HG02973 (cell line): ENCODE measurements at regions not wholly inside any gene's neighbourhood (a gene's known extent, or its start where the extent isn't known, plus 50 kb on each side); places are given as distances from the start of the nearest gene placed in this dataset.
"Not testable (repeated sequence)": the region's sequence is repeated elsewhere in the genome, so short reads cannot be mapped to it uniquely, and the experiment has no call there.

Experiments used
- ATAC-seq: cut with Tn5 transposase; IDR thresholded peaks from one replicate; pipeline ENCODE4 v1.9.1; 2021; ENCODE audit warnings: moderate library complexity; ENCODE audit not compliant: unreplicated experiment

DNA sequence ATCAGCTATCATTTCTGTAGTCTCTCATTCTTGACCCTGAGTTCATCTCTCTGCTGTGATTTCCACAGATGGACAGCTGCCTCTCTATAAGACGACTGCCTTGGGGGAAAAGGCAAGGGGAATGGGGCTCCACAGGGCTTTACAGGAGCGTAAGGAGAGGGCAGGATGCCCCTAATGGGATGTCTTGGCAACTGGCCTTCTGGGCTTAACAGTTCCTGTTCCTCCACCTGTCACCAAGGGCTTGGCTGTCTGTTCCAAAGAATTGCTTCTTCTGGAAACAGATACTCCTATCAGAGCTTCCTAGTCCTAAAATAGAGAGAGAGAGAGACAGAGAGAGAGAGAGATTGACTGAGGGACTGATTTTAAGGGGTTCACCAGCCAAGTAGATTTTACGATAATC lies 181.9 kb downstream of the TMEM200A start:
- ATAC-seq, result no peak

- no peak for ATAC-seq
These were observed 191.8 kb downstream of the TMEM200A start for GRCh38 chr6:130557481-130558112.

GRCh38 chr6:130558131-130558530 lies 192.3 kb downstream of the TMEM200A start:
- ATAC-seq, result no peak

GRCh38 chr6:130559166-130559565 lies 193.3 kb downstream of the TMEM200A start:
- ATAC-seq, result no peak

- no peak for ATAC-seq
These were observed 194.4 kb downstream of the TMEM200A start for GRCh38 chr6:130560231-130560630.

GRCh38 chr6:130561159-130561558 lies 195.3 kb downstream of the TMEM200A start:
- not testable (repeated sequence) for ATAC-seq

GRCh38 chr6:130565696-130566095 lies 199.9 kb downstream of the TMEM200A start:
- ATAC-seq, result no peak

GRCh38 chr6:130574146-130574545 lies 208.3 kb downstream of the TMEM200A start:
- ATAC-seq, result no peak

DNA sequence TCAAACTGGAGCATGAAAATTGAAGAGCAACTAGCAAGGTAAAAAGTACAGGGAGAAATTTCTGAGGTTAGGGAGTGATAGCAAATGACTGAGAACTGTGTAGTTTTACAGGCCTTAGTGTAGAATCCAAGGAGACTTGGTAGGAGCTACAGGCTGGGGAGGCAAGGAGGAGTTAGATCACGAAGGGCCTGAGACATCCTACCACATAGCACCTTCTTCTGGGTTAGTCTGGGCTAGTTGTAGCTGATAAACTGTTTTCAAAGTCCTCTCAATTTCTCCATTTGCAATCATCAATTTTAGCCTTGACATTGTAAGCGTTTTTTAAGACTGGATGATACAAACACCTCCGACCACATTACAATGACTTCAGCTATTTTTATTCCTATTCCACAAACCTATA lies 209.7 kb downstream of the TMEM200A start:
- ATAC-seq, result no peak

- ATAC-seq, result peak; percentile 100
These were observed 210.2 kb downstream of the TMEM200A start for GRCh38 chr6:130575971-130576370.

GRCh38 chr6:130577178-130577919 lies 211.5 kb downstream of the TMEM200A start:
- no peak for ATAC-seq

- ATAC-seq, result no peak
These were observed 212.9 kb downstream of the TMEM200A start for GRCh38 chr6:130578713-130579112.

DNA sequence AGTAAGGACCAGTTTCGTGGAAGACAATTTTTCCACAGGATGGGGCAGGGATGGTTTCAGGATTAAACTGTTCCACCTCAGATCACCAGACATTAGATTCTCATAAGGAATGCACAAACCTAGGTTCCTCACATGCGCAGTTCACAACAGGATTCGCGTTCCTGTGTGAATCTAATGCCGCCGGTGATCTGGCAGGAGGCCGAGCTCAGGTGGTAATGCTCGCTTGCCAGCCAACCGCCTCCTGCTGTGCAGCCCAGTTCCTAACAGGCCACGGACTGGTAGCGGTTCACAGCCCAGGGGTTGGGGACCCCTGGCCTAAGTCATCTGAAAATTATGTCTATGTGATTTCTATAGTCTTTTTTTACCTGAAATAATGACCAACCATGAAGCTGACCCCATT lies 217.5 kb downstream of the TMEM200A start:
- no peak for ATAC-seq

- ATAC-seq, result no peak
These were observed 219.8 kb downstream of the TMEM200A start for GRCh38 chr6:130585587-130585986.

DNA sequence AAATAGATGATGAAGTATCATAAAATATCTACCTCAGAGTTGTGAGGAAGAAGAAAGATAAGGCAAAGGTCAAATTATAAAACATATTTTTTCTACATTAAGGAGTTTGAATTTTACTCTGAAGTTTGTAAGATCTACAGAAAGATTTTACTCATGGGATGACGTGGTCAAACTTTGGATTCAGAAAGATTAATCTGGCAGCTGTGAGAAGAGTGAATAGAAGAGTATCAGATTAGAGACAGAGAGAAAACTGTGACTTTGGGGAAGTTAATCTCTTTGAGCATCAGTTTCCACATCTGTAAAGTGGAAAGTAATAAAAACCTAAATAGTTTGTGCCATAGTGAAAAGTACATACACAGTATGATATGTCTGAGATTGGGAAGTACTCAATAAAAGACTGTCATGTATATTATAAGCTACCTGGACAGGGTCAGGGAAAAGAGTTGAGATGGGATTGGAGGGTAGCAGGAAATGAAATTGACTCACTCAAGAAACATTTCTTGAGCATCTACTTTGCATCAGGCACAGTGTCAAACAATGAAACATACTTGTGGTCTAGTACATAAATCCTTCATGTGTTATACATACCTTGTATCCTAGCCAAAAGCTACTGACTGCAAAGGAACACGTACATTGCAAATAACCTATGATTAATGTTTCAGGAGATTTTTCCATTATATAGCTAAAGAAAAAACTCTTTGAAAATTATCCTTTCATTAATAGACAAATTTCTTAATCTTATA lies 222.1 kb downstream of the TMEM200A start:
- ATAC-seq, result no peak

DNA sequence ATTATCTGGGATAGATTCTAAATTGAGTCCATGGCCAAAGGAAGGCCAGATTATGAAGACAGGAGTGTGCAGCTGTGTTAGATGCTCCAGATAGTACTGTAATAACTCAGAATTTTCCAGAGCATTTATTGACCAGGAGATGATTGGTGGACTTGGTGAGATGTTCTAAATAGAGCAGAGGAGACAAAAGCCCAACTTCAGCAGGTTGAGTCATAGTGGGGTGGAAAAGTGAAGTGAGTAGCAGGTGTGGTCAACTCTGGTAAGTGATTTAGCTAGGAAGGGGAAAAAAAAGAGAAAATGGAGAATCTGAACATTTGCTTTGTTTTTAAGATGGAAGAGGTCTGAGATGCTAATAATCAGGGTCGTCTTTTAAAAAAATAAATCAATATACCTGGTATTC lies 227.4 kb downstream of the TMEM200A start:
- peak; percentile 61 for ATAC-seq

DNA sequence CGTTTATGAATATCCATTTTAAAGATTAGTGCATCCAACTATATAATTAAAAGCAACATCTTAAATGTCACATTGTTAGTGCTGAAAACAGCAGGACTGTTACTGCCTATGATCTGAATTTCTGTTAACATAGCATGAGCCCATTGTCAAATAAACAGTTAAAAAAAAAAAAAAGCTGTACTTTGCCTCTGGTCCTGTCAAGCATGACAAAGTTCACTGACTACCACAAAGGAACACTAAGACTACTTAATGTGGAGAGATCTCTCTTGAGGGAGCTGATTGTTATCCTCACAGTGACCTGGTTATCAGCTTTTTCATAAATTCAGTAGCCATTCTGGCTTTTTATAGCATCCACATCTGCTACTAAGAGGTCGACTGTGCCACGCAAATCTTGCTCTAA lies 228.1 kb downstream of the TMEM200A start:
- no peak for ATAC-seq

- ATAC-seq, result no peak
These were observed 228.9 kb upstream of the SMLR1 start for GRCh38 chr6:130598021-130598989.

GRCh38 chr6:130600880-130601341 lies 226.3 kb upstream of the SMLR1 start:
- ATAC-seq, result no peak

- ATAC-seq, result no peak
These were observed 224.9 kb upstream of the SMLR1 start for GRCh38 chr6:130602151-130602770.
